ENCODE measurements at regions not wholly inside any gene's neighbourhood (a gene's known extent, or its start where the extent isn't known, plus 50 kb on each side); places are given as distances from the start of the nearest gene placed in this dataset.

DNA sequence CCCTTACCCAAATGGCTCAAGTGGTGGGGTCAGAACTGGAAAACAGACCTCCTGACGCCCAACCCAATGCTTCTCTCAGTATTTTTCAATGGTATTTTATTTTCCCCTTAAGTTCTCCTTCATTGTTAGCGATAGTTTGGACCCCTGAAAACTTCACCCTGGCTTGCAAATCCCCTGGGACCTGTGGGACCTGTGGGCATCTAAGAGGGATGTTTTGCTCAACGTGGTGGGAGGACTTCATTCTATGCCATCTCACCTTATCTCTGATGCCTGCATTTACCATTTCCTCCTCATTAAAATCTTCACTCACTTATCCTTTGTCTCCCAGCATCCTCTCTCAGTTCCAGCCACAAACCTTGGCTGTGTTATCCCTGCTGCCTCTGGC is 59.4 kb upstream of the GZMB start:
- DNase-seq (ENCODE audit: low spot score) = no peak

DNA sequence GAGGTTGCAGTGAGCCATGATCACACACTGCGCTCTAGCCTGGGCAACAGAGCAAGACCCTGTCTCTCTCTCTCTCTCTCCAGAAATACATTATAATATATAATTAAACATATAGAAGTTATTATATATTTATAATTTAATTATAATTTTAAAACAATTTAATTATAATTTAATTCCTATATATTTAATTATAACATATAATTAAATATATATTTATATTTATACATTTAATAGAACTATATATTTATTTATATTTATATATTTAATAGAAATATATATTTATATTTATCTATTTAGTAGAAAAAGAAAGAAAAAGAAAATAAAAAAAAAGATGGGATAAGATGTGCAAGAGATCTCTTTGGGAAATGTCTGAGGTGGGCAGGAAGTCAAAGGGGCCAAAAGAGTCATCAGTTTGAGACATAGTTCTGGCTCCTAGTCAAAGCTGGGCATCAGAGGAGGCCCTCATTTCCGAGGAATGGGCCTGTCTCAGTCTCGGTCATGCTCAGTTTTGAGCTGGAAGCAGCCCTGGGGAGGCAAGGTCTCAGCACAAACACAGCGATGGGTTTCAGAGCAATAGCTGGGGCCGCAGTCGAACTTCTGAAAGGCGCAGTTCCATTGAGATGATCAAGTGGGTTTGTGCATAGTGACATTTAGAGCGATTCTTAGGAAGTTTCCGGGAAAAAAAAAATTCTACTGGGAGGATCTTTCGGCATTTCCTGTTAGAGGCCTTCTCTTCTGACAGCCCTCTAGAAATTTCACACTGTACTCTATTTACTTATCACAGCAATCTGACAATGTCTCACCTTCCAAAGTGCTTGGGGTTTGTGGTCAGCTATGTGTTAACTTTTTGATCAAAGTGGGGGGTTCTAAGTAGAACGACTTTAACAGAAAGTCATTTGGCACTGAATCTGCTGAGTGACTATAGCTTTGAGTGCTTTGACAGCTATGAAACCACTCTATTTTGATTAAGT is 58.7 kb upstream of the GZMB start:
- DNase-seq (ENCODE audit: low spot score) = no peak

DNA sequence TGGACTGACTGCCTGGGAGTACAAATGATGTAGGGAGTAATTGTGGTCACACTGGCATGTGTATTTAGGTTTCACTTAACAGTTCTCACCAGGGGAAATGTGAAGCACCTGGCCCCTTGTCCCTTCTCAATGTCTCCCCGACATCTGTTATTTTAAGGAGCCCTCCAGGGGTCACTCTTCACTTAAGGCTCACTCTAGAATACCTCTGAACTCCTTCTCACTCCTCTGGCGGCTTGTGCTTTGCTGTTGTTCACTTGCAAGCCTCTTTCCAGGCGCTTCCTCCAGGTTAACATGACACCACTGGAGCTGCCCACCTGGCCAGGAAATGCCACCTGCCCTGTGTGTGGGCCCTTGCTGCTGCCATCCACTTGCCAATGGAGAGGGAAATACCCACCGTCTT is 56.5 kb upstream of the GZMB start:
- DNase-seq (ENCODE audit: low spot score) = no peak

DNA sequence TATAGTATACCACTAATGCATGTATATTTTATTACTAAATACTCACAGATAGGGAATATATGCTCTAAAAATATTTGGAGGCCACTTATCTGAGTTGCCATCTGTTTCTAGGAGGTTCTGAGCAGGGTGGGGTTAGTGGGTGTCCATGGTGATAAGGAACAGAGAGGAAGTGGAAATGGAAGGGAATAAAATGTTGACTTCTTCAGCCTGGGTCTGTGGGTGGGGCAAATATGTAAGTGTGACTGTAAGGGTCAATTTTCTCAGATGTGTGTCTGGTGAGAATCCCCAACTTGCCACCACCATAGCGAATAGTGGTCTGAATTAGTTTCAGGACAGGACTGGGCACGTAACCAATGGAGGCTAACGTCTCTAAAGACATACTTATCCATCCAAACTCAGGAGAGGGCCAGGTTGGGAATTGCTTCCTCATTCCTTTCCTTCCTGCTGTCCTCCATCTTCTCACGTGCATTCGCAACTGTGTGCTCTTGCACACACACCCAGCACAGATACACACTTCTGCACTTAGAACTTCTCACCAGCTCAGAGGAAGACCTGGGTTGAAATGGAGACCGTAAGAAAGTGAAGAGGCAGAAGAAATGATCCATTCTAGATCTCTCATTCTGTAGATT is 54.2 kb upstream of the GZMB start:
- no peak for DNase-seq (ENCODE audit: low spot score)

Data from HuH-7 (cell line).